BJ (cell line): ENCODE measurements at regions not wholly inside any gene's neighbourhood (a gene's known extent, or its start where the extent isn't known, plus 50 kb on each side); places are given as distances from the start of the nearest gene placed in this dataset.

ENCODE experiments used
- CTCF ChIA-PET: fragments of 350-600 bp; formaldehyde crosslinking; extraction: SDS; loops from one replicate; lab custom pipeline; 2021; ENCODE audit warnings: antibody characterized with exemption, inconsistent platforms; lab: Yijun Ruan, JAX
- POLR2A ChIA-PET: fragments of 300-600 bp; sonication (Branson Sonifier 250); formaldehyde crosslinking; extraction: SDS; loops from one replicate; lab custom pipeline; 2021; ENCODE audit warnings: antibody characterized with exemption; lab: Charles Lee
- DNase-seq: peaks from one replicate; pipeline ENCODE4 v3.0.0-alpha.2; 2011; ENCODE audit warnings: low read depth
- H3K27me3 ChIP-seq: 2 replicates; pipeline ENCODE4 v1.6.0; 2011; ENCODE audit warnings: low read length; ENCODE audit not compliant: control insufficient read depth, insufficient read depth
- H3K36me3 ChIP-seq: 2 replicates; pipeline ENCODE4 v1.5.1; 2011; ENCODE audit warnings: low read length; ENCODE audit not compliant: control insufficient read depth, insufficient read depth
- H3K4me3 ChIP-seq: 2 replicates; pipeline ENCODE4 v1.5.1; 2011; ENCODE audit warnings: low read depth, mild to moderate bottlenecking, control low read depth, low read length
- CTCF ChIP-seq: IDR thresholded peaks from 2 replicates; pipeline ENCODE4 v1.5.1; 2011; ENCODE audit warnings: low read depth, mild to moderate bottlenecking, control low read depth, inconsistent platforms, low read length, moderate library complexity; ENCODE audit not compliant: insufficient read depth

- TF ChIP-seq CTCF: no peak
- POLR2A ChIA-PET: no interaction called here
- CTCF ChIA-PET: interaction anchor here (1.1 kb wide), 1 partner anchor 14 kb away, joined by 3 read pairs; no protein-coding TSS in a partner anchor
- no peak for DNase-seq
- no peak overlapping the region for H3K4me3 ChIP-seq
- H3K27me3 ChIP-seq: no peaks in the 10 kb centered on the region
- no peaks in the 10 kb centered on the region for H3K36me3 ChIP-seq
Observed at GRCh38 chr20:57932227-57932864, 222.5 kb upstream of the PMEPA1 start.

- POLR2A ChIA-PET: no interaction called here
- Histone ChIP-seq H3K27me3 (no peaks in the 10 kb centered on the region), H3K4me3 (no peak overlapping the region), H3K36me3 (no peaks in the 10 kb centered on the region)
- DNase-seq: no peak
- CTCF ChIA-PET: interaction anchor here (1.2 to 1.4 kb wide), 3 partner anchors 14 to 156 kb away, joined by 3 to 4 read pairs (median 3); no protein-coding TSS in a partner anchor
- no peak for TF ChIP-seq CTCF
Observed at GRCh38 chr20:57930351-57930750, 220.5 kb upstream of the PMEPA1 start.

DNA sequence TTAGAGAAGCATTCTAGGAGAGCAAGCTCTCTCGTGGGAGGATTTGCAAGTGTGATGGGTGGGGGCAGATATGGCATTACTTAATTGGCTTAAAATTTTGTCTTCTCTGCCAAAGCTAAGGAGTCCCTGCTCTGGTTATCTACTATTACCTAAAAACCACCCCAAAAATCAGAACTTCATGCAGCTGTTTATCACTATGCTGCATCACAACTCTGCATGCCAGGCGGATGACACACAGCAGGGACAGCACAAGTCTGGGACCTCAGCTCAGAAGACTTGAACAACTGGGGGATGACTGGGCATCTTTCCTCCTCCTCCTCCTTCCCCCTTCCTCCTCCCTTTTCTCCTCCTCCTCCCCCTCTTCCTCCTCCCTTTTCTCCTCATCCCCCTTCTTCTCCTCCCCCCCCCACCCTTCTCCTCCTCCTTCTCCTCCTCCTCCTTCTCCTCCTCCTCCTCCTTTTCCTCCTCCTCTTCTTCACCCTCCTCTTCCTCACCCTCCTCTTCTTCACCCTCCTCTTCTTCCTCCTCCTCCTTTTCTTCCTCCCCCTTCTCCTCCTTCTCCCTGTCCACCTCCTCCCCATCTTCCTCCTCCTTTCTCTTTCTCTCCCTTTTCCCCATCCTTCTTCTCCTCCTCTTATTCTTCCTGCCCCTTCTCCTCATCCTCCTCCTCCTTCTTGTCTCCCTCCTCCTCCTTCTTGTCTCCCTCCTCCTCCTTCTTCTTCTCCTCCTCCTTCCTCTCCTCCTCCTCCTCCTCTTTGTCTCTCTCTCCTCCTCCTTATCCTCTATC, 218.6 kb upstream of the PMEPA1 start:
- POLR2A ChIA-PET: no interaction called here
- TF ChIP-seq CTCF: no peak
- no peaks in the 10 kb centered on the region for H3K36me3 ChIP-seq
- CTCF ChIA-PET: no interaction called here
- no peak overlapping the region for H3K4me3 ChIP-seq
- H3K27me3 ChIP-seq: 0 out of 2 replicates have a peak, but pooled peaks cover 1% of the 10 kb centered on the region
- peak; percentile 51 for DNase-seq

DNA sequence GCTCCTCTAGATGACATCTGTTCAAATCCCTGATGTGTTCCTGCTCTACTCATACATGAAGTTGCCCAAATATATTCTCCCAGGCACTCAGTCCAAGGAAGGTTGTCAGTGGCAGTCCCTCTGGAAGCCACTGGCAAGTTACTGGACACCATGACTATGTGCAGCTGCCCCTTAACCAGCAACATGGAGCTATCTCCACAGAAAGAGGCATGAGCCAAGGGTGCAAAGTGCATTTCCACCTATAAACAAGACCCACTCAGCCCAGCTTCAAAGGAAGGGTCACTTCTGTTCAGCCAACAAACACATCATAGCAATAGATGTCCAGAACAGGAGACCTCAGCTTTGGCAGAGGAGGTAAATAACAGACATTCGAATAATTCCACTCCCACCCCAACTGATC, 217.6 kb upstream of the PMEPA1 start:
- ChIA-PET POLR2A (no interaction called here), CTCF (no interaction called here)
- no peak for TF ChIP-seq CTCF
- no peaks in the 10 kb centered on the region for H3K36me3 ChIP-seq
- DNase-seq: no peak
- peaks cover 4% of the 10 kb centered on the region; the same call in 1 of the 2 replicates for H3K27me3 ChIP-seq
- no peak overlapping the region for H3K4me3 ChIP-seq

GRCh38 chr20:57922706-57923105, 212.9 kb upstream of the PMEPA1 start:
- no peaks in the 10 kb centered on the region for H3K36me3 ChIP-seq
- TF ChIP-seq CTCF: no peak
- H3K27me3 ChIP-seq: peaks cover 11% of the 10 kb centered on the region
- H3K4me3 ChIP-seq: no peak overlapping the region
- POLR2A ChIA-PET: no interaction called here
- no peak for DNase-seq
- CTCF ChIA-PET: interaction anchor here (0.5 kb wide), 1 partner anchor 210 kb away, joined by 4 read pairs; no protein-coding TSS in a partner anchor
